SK-N-SH (cell line): ENCODE measurements at regions not wholly inside any gene's neighbourhood (a gene's known extent, or its start where the extent isn't known, plus 50 kb on each side); places are given as distances from the start of the nearest gene placed in this dataset.

Experiments
- EP300 ChIP-seq, 2 experiments: IDR thresholded peaks; 2 replicates each; pipeline versions ENCODE4 v1.4.0 to v1.6.1; 2012; ENCODE audit warnings: borderline replicate concordance in 1 of 2, low read depth in 1 of 2, low read length in 1 of 2
- JUND ChIP-seq: IDR thresholded peaks from 2 replicates; pipeline ENCODE4 v1.4.0; 2012
- PBX3 ChIP-seq: IDR thresholded peaks from 2 replicates; pipeline ENCODE4; 2012
- POLR2AphosphoS5 ChIP-seq: IDR thresholded peaks from 2 replicates; pipeline ENCODE4 v1.6.1; 2012; ENCODE audit warnings: low read depth, low read length
- RAD21 ChIP-seq: IDR thresholded peaks from 2 replicates; pipeline ENCODE4 v1.6.1; 2012; ENCODE audit warnings: mild to moderate bottlenecking, low read length
- RCOR1 ChIP-seq: fragments of 150-350 bp; IDR thresholded peaks from 2 replicates; pipeline ENCODE4 v1.6.1; 2017; ENCODE audit warnings: antibody characterized with exemption, low read length
- RFX5 ChIP-seq: IDR thresholded peaks from 2 replicates; pipeline ENCODE4 v1.6.1; 2012; ENCODE audit warnings: mild to moderate bottlenecking, improper control_type of control experiment, low read length
- TF ChIP-seq, protein P1 (sequence below): fragments of 200-600 bp; sonication (generic); IDR thresholded peaks from 2 replicates; pipeline ENCODE4 v1.6.1; 2017; ENCODE audit warnings: antibody characterized with exemption, mild to moderate bottlenecking, moderate library complexity
- TF ChIP-seq, protein P2 (sequence below): IDR thresholded peaks from 2 replicates; pipeline ENCODE4 v1.4.0; 2012; ENCODE audit warnings: low read depth
- TF ChIP-seq, protein P3 (sequence below): fragments of 150-350 bp; IDR thresholded peaks from 2 replicates; pipeline ENCODE4 v1.6.1; 2017; ENCODE audit warnings: antibody characterized with exemption, low read length, low read depth, borderline replicate concordance

GRCh38 chr3:18806633-18807032 is 341.7 kb upstream of the KCNH8 start:
- TF ChIP-seq, protein P1, sequence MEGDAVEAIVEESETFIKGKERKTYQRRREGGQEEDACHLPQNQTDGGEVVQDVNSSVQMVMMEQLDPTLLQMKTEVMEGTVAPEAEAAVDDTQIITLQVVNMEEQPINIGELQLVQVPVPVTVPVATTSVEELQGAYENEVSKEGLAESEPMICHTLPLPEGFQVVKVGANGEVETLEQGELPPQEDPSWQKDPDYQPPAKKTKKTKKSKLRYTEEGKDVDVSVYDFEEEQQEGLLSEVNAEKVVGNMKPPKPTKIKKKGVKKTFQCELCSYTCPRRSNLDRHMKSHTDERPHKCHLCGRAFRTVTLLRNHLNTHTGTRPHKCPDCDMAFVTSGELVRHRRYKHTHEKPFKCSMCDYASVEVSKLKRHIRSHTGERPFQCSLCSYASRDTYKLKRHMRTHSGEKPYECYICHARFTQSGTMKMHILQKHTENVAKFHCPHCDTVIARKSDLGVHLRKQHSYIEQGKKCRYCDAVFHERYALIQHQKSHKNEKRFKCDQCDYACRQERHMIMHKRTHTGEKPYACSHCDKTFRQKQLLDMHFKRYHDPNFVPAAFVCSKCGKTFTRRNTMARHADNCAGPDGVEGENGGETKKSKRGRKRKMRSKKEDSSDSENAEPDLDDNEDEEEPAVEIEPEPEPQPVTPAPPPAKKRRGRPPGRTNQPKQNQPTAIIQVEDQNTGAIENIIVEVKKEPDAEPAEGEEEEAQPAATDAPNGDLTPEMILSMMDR: no peak
- TF ChIP-seq POLR2AphosphoS5 (no peak), RFX5 (no peak), PBX3 (no peak), JUND (no peak), RCOR1 (no peak), RAD21 (no peak), EP300 (IDR thresholded peaks at IDR 0.05; ENCODE audit: borderline replicate concordance in 1 of 2, low read depth in 1 of 2, low read length in 1 of 2) (no peak)
- TF ChIP-seq, protein P2, sequence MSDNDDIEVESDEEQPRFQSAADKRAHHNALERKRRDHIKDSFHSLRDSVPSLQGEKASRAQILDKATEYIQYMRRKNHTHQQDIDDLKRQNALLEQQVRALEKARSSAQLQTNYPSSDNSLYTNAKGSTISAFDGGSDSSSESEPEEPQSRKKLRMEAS: no peak
- TF ChIP-seq, protein P3, sequence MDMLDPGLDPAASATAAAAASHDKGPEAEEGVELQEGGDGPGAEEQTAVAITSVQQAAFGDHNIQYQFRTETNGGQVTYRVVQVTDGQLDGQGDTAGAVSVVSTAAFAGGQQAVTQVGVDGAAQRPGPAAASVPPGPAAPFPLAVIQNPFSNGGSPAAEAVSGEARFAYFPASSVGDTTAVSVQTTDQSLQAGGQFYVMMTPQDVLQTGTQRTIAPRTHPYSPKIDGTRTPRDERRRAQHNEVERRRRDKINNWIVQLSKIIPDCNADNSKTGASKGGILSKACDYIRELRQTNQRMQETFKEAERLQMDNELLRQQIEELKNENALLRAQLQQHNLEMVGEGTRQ: no peak
